ENCODE measurements at regions not wholly inside any gene's neighbourhood (a gene's known extent, or its start where the extent isn't known, plus 50 kb on each side); places are given as distances from the start of the nearest gene placed in this dataset.

DNA sequence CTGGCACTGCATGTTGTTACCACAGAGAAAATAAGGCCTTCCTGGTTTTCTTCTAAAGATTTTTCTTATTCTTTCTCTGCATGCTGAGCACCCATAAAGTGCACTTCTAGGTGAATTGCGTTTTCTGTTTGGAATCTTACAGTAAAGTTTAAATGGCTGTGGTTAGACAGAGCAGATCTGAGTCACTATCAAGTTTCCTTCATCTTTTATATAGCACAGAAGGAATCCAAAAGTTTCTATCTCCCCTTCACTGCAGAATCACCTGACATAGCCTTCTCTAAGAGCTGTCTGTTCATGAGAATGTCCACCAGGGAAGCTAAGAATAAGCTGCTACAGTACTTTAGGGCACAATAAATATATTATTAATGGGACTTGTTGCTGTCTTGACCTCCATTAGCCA is 455.5 kb upstream of the FAM241A start:
- Histone ChIP-seq H4K8ac (ENCODE audit: extremely low read depth, insufficient read depth, low read length) (no peak overlapping the region), H2AK5ac (ENCODE audit: low read depth, low read length) (no peak overlapping the region), H3K79me1 (ENCODE audit: low read depth, low read length) (no peaks in the 10 kb centered on the region), H4K20me1 (replicated peaks in 1 of 2; ENCODE audit: control insufficient read depth in 1 of 2, insufficient read depth in 2 of 2, low read length in 2 of 2) (no peaks in the 10 kb centered on the region), H2BK120ac (replicated peaks; ENCODE audit: low read depth, low read length) (no peak overlapping the region), H3K23me2 (ENCODE audit: low read depth, low read length) (no peaks in the 10 kb centered on the region), H3K27me3 (replicated peaks in 1 of 4; ENCODE audit: control insufficient read depth in 3 of 4, extremely low read depth in 1 of 4, insufficient read depth in 3 of 4, low read length in 3 of 4) (peaks cover 0 to 1% (median 0%) of the 10 kb centered on the region in 4 experiments; a peak in 1 of 7 replicates), H3K27ac (ENCODE audit: low read depth, low read length) (no peak overlapping the region), H4K91ac (replicated peaks; ENCODE audit: insufficient read length, low read length) (no peak overlapping the region), H3K36me3 (ENCODE audit: control insufficient read depth in 2 of 4, insufficient read depth in 4 of 4, low read length in 3 of 4) (no peaks in the 10 kb centered on the region), H3K9ac (replicated peaks in 1 of 4; ENCODE audit: extremely low read depth in 1 of 4, low read depth in 3 of 4, low read length in 3 of 4) (no peak overlapping the region), H4K5ac (ENCODE audit: insufficient read length, low read depth, low read length) (no peak overlapping the region), H3K23ac (ENCODE audit: insufficient read length) (no peak overlapping the region), H2BK12ac (ENCODE audit: low read depth, low read length) (no peak overlapping the region), H2BK20ac (ENCODE audit: low read length) (no peak overlapping the region), H2AFZ (ENCODE audit: low read length) (no peak overlapping the region), H3K4me2 (ENCODE audit: insufficient read depth in 1 of 2, low read depth in 2 of 2, low read length in 2 of 2) (no peak overlapping the region), H3K4ac (replicated peaks; ENCODE audit: insufficient read length, low read depth, low read length) (no peak overlapping the region), H2BK5ac (ENCODE audit: low read depth, low read length) (no peak overlapping the region), H3K56ac (replicated peaks; ENCODE audit: insufficient read length, low read depth, low read length) (no peak overlapping the region), H2BK15ac (ENCODE audit: low read length) (no peak overlapping the region), H3K9me3 (ENCODE audit: insufficient read depth in 2 of 2, low read depth in 1 of 2, low read length in 1 of 2) (no peaks in the 10 kb centered on the region), H3K4me1 (replicated peaks in 1 of 4; ENCODE audit: control insufficient read depth in 3 of 4, insufficient read depth in 4 of 4, low read length in 3 of 4) (no peaks in the 10 kb centered on the region), H3K18ac (ENCODE audit: extremely low read depth, low read length) (no peak overlapping the region), H3K4me3 (ENCODE audit: extremely low read depth in 1 of 4, insufficient read depth in 2 of 4, low read depth in 3 of 4, low read length in 4 of 4) (no peak overlapping the region), H3K14ac (ENCODE audit: insufficient read length) (no peak overlapping the region), H3K79me2 (ENCODE audit: control insufficient read depth in 1 of 2, insufficient read depth in 2 of 2, low read length in 2 of 2) (no peaks in the 10 kb centered on the region)
- DNase-seq (ENCODE audit: low read depth in 1 of 2, low spot score in 2 of 2) (no peak), FAIRE-seq (no peak)
- WGBS, 2 experiments (ENCODE audit: extremely low coverage in 1 of 2, insufficient coverage in 1 of 2, insufficient read length in 1 of 2, insufficient replicate concordance in 2 of 2, low coverage in 1 of 2, low lambda C conversion rate in 2 of 2, missing lambda C conversion rate in 1 of 2): 83% methylated on average over 1 of the region's 1 CpG; no CpG with 5 or more reads in 1 of the 2 experiments
- CTCF ChIA-PET (ENCODE audit: partially characterized antibody): no interaction called here
- POLR2A ChIA-PET (ENCODE audit: partially characterized antibody): no interaction called here
- no peak for TF ChIP-seq CREB1 (IDR thresholded peaks at IDR 0.05)
- no peak for TF ChIP-seq BCL11A (IDR thresholded peaks at IDR 0.05; ENCODE audit: low read depth in 2 of 2, low read length in 2 of 2)
- TF ChIP-seq CTBP2 (IDR thresholded peaks at IDR 0.05; ENCODE audit: borderline replicate concordance, insufficient read depth, insufficient read length, low read length): no peak
- TF ChIP-seq, protein P1, sequence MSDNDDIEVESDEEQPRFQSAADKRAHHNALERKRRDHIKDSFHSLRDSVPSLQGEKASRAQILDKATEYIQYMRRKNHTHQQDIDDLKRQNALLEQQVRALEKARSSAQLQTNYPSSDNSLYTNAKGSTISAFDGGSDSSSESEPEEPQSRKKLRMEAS (IDR thresholded peaks at IDR 0.05): no peak
- no peak for TF ChIP-seq RNF2 (IDR thresholded peaks at IDR 0.05; ENCODE audit: borderline replicate concordance, low read depth, low read length, missing control alignments, poor library complexity, severe bottlenecking)
- TF ChIP-seq RAD21 (IDR thresholded peaks at IDR 0.05 in 1 of 2, conservative IDR thresholded peaks at IDR 0.05 in 1 of 2; ENCODE audit: low read depth in 2 of 2, low read length in 2 of 2): no peak
- no peak for TF ChIP-seq SIN3A (conservative IDR thresholded peaks at IDR 0.05 in 1 of 2, IDR thresholded peaks at IDR 0.05 in 1 of 2; ENCODE audit: low read depth in 1 of 2, low read length in 2 of 2)
- TF ChIP-seq CBX8 (IDR thresholded peaks at IDR 0.05; ENCODE audit: borderline replicate concordance, low read depth, low read length): no peak
- TF ChIP-seq KDM1A (IDR thresholded peaks at IDR 0.05; ENCODE audit: borderline replicate concordance, low read length): no peak
- no peak for TF ChIP-seq TAF7 (optimal IDR thresholded peaks at IDR 0.05; ENCODE audit: borderline replicate concordance, low read depth, low read length)
- TF ChIP-seq, protein P2, sequence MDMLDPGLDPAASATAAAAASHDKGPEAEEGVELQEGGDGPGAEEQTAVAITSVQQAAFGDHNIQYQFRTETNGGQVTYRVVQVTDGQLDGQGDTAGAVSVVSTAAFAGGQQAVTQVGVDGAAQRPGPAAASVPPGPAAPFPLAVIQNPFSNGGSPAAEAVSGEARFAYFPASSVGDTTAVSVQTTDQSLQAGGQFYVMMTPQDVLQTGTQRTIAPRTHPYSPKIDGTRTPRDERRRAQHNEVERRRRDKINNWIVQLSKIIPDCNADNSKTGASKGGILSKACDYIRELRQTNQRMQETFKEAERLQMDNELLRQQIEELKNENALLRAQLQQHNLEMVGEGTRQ (IDR thresholded peaks at IDR 0.05; ENCODE audit: low read length): no peak
- TF ChIP-seq SIRT6 (IDR thresholded peaks at IDR 0.05; ENCODE audit: low read length): no peak
- no peak for TF ChIP-seq SIX5 (IDR thresholded peaks at IDR 0.05; ENCODE audit: low read depth, low read length)
